ENCODE measurements at regions not wholly inside any gene's neighbourhood (a gene's known extent, or its start where the extent isn't known, plus 50 kb on each side); places are given as distances from the start of the nearest gene placed in this dataset.

DNA sequence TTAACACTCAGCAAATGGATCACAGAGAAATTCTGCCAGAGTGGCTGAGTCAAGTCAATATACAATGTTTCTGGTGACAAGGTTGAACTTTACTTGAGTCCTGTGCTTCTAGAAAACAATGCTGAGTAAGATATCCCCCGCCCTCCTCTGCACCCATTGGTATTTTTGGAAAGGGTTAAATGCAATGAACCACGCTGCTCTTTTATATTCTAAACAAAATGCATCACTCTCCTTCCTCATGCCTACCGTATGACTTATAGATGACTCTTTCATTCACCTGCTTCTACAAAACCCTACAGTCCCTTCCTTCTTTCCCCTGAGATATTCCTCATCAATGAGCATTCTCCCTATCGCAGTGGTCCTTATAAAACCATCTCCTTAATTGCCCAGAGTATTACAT is 168.8 kb downstream of the TXNL1 start:
- CTCF ChIA-PET (ENCODE audit: low intra/inter-chr PET ratio) = no interaction called here
- Histone ChIP-seq H3K36me3 (ENCODE audit: control insufficient read depth, insufficient read depth, low read length) (no peaks in the 10 kb centered on the region), H2AFZ (ENCODE audit: low read depth, low read length) (no peak overlapping the region), H3K79me2 (ENCODE audit: control insufficient read depth, insufficient read depth, low read length) (no peaks in the 10 kb centered on the region), H3K27me3 (ENCODE audit: control insufficient read depth in 2 of 2, insufficient read depth in 2 of 2, low read length in 2 of 2) (no peaks in the 10 kb centered on the region), H3K4me1 (replicated peaks in 1 of 2; ENCODE audit: control insufficient read depth in 2 of 2, insufficient read depth in 2 of 2, low read length in 2 of 2) (peaks cover 0 to 12% of the 10 kb centered on the region in 2 experiments; a peak in 3 of 5 replicates), H3K27ac (ENCODE audit: extremely low read depth, low read depth, low read length) (no peak overlapping the region), H3K9me3 (replicated peaks; ENCODE audit: control insufficient read depth, insufficient read depth, low read depth, low read length) (no peaks in the 10 kb centered on the region), H3K9ac (ENCODE audit: insufficient read depth in 1 of 2, low read depth in 2 of 2, low read length in 2 of 2) (no peak overlapping the region), H4K20me1 (replicated peaks; ENCODE audit: control insufficient read depth, insufficient read depth, low read length) (no peaks in the 10 kb centered on the region), H3K4me2 (ENCODE audit: insufficient read depth, low read length) (no peak overlapping the region), H3K4me3 (no peak overlapping the region), H3K9me1 (ENCODE audit: control insufficient read depth, insufficient read depth, low read length) (no peaks in the 10 kb centered on the region)
- TF ChIP-seq PYGO2 (tag; IDR thresholded peaks at IDR 0.05) = no peak
- no peak for TF ChIP-seq DPF2 (IDR thresholded peaks at IDR 0.05)
- no peak for TF ChIP-seq FUS (optimal IDR thresholded peaks at IDR 0.05; ENCODE audit: low read depth, low read length)
- no peak for TF ChIP-seq CBX3 (IDR thresholded peaks at IDR 0.05; ENCODE audit: borderline replicate concordance in 1 of 2, low read length in 2 of 2)
- TF ChIP-seq, protein P1, sequence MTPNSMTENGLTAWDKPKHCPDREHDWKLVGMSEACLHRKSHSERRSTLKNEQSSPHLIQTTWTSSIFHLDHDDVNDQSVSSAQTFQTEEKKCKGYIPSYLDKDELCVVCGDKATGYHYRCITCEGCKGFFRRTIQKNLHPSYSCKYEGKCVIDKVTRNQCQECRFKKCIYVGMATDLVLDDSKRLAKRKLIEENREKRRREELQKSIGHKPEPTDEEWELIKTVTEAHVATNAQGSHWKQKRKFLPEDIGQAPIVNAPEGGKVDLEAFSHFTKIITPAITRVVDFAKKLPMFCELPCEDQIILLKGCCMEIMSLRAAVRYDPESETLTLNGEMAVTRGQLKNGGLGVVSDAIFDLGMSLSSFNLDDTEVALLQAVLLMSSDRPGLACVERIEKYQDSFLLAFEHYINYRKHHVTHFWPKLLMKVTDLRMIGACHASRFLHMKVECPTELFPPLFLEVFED (CRISPR knock-in tag; conservative IDR thresholded peaks at IDR 0.05) = no peak
- TF ChIP-seq ZNF77 (CRISPR knock-in tag; IDR thresholded peaks at IDR 0.05) = no peak
- TF ChIP-seq, protein P2, sequence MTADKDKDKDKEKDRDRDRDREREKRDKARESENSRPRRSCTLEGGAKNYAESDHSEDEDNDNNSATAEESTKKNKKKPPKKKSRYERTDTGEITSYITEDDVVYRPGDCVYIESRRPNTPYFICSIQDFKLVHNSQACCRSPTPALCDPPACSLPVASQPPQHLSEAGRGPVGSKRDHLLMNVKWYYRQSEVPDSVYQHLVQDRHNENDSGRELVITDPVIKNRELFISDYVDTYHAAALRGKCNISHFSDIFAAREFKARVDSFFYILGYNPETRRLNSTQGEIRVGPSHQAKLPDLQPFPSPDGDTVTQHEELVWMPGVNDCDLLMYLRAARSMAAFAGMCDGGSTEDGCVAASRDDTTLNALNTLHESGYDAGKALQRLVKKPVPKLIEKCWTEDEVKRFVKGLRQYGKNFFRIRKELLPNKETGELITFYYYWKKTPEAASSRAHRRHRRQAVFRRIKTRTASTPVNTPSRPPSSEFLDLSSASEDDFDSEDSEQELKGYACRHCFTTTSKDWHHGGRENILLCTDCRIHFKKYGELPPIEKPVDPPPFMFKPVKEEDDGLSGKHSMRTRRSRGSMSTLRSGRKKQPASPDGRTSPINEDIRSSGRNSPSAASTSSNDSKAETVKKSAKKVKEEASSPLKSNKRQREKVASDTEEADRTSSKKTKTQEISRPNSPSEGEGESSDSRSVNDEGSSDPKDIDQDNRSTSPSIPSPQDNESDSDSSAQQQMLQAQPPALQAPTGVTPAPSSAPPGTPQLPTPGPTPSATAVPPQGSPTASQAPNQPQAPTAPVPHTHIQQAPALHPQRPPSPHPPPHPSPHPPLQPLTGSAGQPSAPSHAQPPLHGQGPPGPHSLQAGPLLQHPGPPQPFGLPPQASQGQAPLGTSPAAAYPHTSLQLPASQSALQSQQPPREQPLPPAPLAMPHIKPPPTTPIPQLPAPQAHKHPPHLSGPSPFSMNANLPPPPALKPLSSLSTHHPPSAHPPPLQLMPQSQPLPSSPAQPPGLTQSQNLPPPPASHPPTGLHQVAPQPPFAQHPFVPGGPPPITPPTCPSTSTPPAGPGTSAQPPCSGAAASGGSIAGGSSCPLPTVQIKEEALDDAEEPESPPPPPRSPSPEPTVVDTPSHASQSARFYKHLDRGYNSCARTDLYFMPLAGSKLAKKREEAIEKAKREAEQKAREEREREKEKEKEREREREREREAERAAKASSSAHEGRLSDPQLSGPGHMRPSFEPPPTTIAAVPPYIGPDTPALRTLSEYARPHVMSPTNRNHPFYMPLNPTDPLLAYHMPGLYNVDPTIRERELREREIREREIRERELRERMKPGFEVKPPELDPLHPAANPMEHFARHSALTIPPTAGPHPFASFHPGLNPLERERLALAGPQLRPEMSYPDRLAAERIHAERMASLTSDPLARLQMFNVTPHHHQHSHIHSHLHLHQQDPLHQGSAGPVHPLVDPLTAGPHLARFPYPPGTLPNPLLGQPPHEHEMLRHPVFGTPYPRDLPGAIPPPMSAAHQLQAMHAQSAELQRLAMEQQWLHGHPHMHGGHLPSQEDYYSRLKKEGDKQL (CRISPR knock-in tag; IDR thresholded peaks at IDR 0.05; ENCODE audit: borderline replicate concordance) = no peak
- TF ChIP-seq SMARCE1 (IDR thresholded peaks at IDR 0.05) = no peak
- TF ChIP-seq ZNF785 (CRISPR knock-in tag; IDR thresholded peaks at IDR 0.05) = no peak
- TF ChIP-seq ASH1L (IDR thresholded peaks at IDR 0.05; ENCODE audit: borderline replicate concordance, low read depth, partially characterized antibody) = no peak
- TF ChIP-seq MAFF (IDR thresholded peaks at IDR 0.05; ENCODE audit: low read length) = no peak
- 4% methylated on average over 4 of the region's 4 CpGs for WGBS (ENCODE audit: insufficient coverage, low coverage, missing lambda C conversion rate)
- intact Hi-C loops (cut with micrococcal nuclease) = no loop called here
- no peak for ATAC-seq
- FAIRE-seq = no peak
- POLR2A ChIA-PET = no interaction called here
- DNase-seq (ENCODE audit: extremely low read depth in 1 of 4, low spot score in 3 of 4) = no peak
- BruUV-seq (replicated peaks) = no TSS peak
- in situ Hi-C loops (cut with MboI) = no loop called here
